NCI-H2107 (cell line): ENCODE measurements at regions not wholly inside any gene's neighbourhood (a gene's known extent, or its start where the extent isn't known, plus 50 kb on each side); places are given as distances from the start of the nearest gene placed in this dataset.
A peak's percentile ranks its signal among the peaks of the same experiment; 100 is the strongest.
"Not testable (repeated sequence)": the region's sequence is repeated elsewhere in the genome, so short reads cannot be mapped to it uniquely, and the experiment has no call there.

ENCODE experiments used
- DNase-seq: peaks from one replicate; lab custom pipeline; 2025; lab: John Stamatoyannopoulos, UW

DNA sequence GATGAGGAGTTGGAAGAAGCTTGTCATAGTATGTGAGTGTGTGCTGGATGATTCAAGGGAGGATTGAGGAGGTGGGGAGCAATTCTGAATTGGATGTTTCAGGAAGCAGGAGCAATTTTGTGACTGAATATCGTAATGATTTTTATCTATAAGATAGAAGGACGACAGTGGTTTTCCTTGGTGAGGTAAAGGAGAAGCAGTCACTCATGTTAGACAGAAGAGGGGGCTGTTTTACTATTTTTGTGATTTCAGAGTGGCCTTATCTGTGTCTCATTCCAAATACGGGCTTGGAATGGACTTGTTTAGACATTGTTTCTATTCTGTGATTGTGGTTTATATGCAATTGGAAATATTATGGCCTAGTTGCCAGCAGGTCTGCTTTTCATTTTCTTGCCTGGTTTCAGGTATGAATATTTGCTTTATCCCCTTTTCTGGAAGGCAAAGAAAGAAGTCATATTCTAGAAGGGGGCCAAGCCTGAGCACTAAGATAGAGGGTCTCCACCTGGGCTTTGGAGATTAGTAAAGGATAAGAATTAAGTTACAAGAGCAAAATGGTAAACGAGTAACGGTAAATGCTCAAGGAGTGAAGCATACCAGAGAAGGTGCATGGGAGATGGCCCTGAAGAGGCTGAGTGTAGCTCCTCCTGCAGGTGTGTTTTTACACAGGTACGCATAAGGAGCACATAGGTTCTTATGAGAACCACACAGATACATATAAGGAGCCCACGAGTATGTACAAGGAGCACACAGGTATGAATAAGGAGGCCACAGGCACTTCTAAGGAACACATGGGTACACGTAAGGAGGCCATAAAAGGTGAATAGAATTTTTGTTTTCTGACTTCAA, 124.6 kb upstream of the KCNAB1 start:
- peak; percentile 14 for DNase-seq

- no peak for DNase-seq
These were observed 123.5 kb upstream of the KCNAB1 start for GRCh38 chr3:155996882-155997281.

DNA sequence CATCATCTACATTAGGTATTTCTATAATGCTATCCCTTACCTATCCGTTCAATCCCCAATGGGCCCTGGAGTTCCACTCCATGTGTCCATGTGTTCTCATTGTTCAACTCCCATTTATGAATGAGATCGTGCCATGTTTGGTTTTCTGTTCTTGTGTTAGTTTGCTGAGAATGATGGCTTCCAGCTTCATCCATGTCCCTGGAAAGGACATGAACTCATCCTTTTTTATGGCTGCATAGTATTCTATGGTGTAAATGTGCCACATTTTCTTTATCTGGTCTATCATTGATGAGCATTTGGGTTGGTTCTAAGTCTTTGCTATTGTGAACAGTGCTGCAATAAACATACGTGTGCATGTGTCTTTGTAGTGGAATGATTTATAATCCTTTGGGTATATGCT, 122.2 kb upstream of the KCNAB1 start:
- DNase-seq: not testable (repeated sequence)

- no peak for DNase-seq
These were observed 114.6 kb upstream of the KCNAB1 start for GRCh38 chr3:156005736-156006135.

- peak; percentile 12 for DNase-seq
These were observed 109.5 kb upstream of the KCNAB1 start for GRCh38 chr3:156010829-156011228.

DNA sequence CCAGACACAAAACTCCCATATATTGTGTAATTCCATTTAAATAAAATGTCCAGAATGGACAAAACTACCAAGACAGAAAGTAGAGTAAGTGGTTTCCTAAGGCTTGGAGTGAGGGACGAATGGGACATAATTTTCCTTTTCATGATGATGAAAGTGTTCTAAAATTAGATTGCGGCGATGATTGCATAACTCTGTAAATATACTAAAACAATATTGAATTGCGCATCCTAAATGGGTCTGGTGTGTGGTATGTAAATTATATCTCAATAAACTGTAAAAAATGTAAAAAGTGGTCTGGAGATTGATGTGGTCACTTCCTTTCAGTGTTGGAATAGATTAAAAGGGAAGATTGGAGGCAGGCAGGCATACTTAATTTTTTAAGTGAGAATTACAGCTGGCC, 105.9 kb upstream of the KCNAB1 start:
- no peak for DNase-seq

- no peak for DNase-seq
These were observed 103.5 kb upstream of the KCNAB1 start for GRCh38 chr3:156016902-156017301.

- no peak for DNase-seq
These were observed 102.9 kb upstream of the KCNAB1 start for GRCh38 chr3:156017352-156018030.

DNA sequence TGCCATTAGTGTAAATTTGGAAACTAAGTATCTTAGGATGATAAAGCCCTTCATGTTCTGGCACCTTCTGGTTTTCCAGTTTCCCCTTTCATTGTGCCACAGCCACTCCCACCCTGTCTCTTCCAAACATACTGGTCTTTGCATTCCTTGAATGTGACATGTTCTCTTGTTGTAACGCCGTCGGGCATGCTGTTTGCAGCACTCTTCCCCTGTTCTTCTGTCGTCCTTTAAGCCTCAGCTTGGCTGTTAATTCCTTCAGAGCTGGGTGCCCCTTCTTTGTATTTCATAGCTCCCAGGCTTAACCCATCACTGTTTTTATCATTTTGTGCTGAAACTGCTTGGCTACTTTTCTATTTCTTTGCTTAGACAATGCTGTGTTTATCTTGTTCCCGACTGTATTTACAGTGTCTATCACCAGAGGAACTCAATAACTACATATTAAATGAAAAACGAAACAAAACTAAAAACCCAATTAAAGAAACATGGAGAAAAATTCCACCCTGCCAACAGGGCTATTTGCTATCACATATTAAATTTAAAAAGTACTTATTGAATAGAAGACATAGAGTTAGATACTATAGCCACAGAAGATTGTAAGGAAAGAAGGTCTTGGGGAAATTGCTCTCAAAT, 95.4 kb upstream of the KCNAB1 start:
- no peak for DNase-seq

DNA sequence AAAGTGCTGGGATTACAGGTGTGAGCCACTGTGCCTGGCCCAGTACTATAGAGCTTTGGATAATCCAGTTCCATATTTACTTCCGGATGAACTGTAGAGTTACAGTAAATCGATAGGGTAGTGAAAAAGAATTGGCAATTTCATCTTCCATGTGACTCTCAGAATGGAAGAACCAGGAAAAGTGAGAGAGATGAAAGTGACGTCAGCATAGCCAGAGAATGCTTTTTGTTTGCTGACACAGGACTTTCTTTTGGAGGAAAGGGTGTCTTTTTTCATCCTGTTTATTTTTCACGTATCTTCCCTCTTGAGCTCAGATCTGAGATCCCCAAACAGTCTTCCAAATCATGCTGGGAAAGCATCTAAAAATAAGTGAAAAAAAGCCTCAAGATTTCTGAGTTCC, 91.2 kb upstream of the KCNAB1 start:
- no peak for DNase-seq

DNA sequence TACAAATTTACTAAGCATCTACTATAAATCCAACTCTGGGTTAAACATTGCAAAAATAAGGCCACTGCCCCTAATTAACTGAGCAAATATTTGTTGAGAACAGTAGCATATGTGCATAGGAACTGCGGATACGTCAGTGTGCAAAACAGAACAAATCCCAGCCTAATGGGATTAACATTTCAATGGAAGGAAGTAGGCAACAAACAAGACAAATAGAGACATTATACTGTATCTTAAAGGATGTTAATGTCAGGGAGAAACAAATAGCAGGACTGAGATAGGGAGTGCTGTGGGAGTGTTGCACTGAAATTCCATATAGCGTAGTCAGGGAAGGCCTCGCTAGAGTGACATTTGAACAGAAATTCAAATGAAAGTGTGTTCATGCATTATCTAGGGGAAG, 89.7 kb upstream of the KCNAB1 start:
- no peak for DNase-seq

DNA sequence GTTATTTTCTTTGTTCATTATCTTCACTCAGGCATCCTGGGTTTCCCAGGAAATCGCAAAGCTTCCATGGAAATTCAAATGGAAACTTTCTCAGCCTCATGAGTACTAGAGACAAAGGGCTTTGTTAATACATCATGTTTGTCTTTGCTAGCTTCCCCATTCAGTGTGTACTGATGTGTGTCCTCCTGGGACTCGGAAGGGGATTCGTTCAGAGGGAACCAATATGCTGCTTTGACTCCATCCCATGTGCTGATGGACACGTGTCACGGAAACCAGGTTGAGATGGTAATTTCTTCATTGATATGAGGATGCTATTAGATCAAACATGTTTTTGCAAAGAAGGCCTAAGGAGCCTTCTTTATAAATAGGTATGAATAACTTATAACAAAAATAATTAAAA, 87.0 kb upstream of the KCNAB1 start:
- DNase-seq: no peak

GRCh38 chr3:156035158-156035557, 85.2 kb upstream of the KCNAB1 start:
- no peak for DNase-seq

GRCh38 chr3:156036258-156037053, 83.9 kb upstream of the KCNAB1 start:
- no peak for DNase-seq

DNA sequence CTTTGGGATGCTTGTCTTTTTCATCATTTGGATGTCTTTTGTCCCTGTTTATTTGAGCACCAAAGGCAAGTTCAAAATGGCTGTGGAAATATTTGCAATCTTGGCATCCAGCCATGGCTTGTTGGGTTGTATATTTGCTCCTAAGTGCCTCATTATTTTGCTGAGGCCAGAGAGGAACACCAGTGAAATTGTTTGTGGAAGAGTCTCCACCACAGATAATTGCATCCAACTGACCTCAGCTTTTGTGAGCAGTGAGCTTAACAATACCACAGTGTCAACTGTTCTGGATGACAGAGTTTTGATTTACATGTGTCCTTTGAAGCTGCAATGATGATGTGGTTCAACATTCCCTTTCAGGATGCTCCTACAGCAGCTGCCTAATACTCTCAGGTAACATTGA, 83.0 kb upstream of the KCNAB1 start:
- no peak for DNase-seq

DNA sequence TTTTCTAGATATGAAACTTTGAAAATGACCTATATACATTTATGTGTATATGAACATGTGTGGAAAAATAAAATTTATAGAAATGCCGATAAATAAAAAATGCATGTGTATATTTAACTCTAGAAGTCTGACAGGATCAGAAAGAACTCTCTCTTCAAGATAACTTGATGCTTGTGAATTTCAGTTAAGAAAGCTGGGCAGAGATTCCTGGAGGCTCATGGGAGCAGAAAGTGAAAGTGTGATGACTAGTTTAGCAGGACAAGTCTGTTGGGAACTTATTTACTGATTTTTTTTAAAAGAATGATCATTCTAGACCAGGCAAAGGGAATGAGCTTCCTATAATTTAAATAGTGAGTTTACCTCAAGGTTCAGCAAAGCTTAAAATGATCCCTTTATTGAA, 81.5 kb upstream of the KCNAB1 start:
- no peak for DNase-seq

- DNase-seq: no peak
These were observed 80.3 kb upstream of the KCNAB1 start for GRCh38 chr3:156040041-156040440.

- DNase-seq: not testable (repeated sequence)
These were observed 79.0 kb upstream of the KCNAB1 start for GRCh38 chr3:156041216-156041841.

GRCh38 chr3:156041856-156042255, 78.5 kb upstream of the KCNAB1 start:
- not testable (repeated sequence) for DNase-seq

DNA sequence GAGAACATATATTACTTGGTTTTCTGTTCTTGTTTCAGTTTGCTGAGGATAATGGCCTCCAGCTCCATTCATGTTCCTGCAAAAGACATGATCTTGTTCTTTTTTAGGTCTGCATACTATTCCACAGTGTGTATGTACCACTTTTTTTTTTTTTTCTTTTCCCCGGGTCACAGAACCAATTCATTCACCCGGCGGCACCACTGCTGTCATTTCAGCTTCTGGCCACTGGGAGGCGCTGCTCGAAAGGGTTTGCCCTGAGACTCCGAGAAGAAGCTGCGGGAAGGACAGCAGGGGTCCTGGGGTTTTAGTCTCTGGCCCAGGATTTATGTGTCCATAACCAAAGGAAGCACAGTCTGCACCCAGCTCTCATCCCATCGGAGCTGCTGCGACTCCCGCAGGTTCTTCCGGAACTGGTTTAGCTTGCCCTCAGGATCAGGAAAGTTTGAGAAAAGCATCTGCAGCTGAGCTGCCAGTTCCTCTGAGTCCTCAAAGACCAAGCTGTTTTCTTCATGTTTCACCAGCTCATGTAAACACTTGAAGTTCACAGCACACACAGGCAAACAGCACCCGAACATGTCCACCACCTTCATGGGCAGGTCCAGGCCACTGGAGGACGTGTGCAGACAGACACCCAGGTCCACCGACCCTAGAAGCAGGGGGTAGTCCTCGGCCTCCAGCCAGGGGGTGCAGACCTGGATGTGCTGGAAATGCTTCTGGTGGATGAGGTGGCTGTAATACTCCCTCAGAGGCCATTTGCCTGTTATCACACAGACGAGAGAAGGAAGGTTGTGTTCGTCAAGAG, 76.3 kb upstream of the KCNAB1 start:
- not testable (repeated sequence) for DNase-seq

GRCh38 chr3:156044634-156044975, 75.8 kb upstream of the KCNAB1 start:
- DNase-seq: no peak
